SU-DHL-6 (cell line): ENCODE measurements at regions not wholly inside any gene's neighbourhood (a gene's known extent, or its start where the extent isn't known, plus 50 kb on each side); places are given as distances from the start of the nearest gene placed in this dataset.

Source experiments
- H2AFZ ChIP-seq: fragments of 200-600 bp; sonication (generic); 2 replicates; pipeline ENCODE4 v1.6.1; 2014; ENCODE audit warnings: low read depth, mild to moderate bottlenecking, moderate library complexity, mixed read lengths, antibody characterized with exemption, low read length; ENCODE audit not compliant: severe bottlenecking
- H3F3A ChIP-seq: fragments of 200-600 bp; shearing (Covaris generic); 2 replicates; pipeline ENCODE4 v1.6.0; 2016; ENCODE audit warnings: antibody characterized with exemption, mild to moderate bottlenecking; ENCODE audit not compliant: insufficient read depth
- H3K27ac ChIP-seq: fragments of 200-600 bp; sonication (generic); 2 replicates; pipeline ENCODE4 v1.5.1; 2016; ENCODE audit warnings: low read depth, mild to moderate bottlenecking, low read length, moderate library complexity, mixed read lengths
- H3K27me3 ChIP-seq: fragments of 200-600 bp; sonication (generic), shearing (Covaris generic); 2 replicates; pipeline ENCODE4 v1.6.0; 2014; ENCODE audit warnings: mild to moderate bottlenecking, low read length
- H3K36me3 ChIP-seq: fragments of 200-600 bp; sonication (generic); 2 replicates; pipeline ENCODE4 v1.6.1; 2014; ENCODE audit warnings: mild to moderate bottlenecking, low read length, mixed read lengths
- H3K4me2 ChIP-seq: fragments of 300-600, 200-600 bp; shearing (Covaris generic), sonication (generic); 2 replicates; pipeline ENCODE4 v1.6.0; 2014; ENCODE audit warnings: low read length, low read depth, mild to moderate bottlenecking; ENCODE audit not compliant: poor library complexity, severe bottlenecking
- H3K4me3 ChIP-seq: fragments of 200-600 bp; sonication (generic); 2 replicates; pipeline ENCODE4 v1.5.1; 2014; ENCODE audit warnings: antibody characterized with exemption, low read length, mild to moderate bottlenecking, mixed read lengths; ENCODE audit not compliant: insufficient read depth, poor library complexity, severe bottlenecking
- H3K79me2 ChIP-seq: fragments of 200-600 bp; sonication (generic); 2 replicates; pipeline ENCODE4 v1.6.1; 2014; ENCODE audit warnings: mild to moderate bottlenecking, low read length, moderate library complexity; ENCODE audit not compliant: insufficient read depth
- H3K9ac ChIP-seq: fragments of 200-600 bp; sonication (generic); 2 replicates; pipeline ENCODE4 v1.7.0; 2014; ENCODE audit warnings: mild to moderate bottlenecking, low read length
- H3K9me2 ChIP-seq: fragments of 200-600 bp; sonication (generic); replicated peaks from 2 replicates; pipeline ENCODE4 v1.6.1; 2014; ENCODE audit warnings: low read length; ENCODE audit not compliant: insufficient read depth
- H3K9me3 ChIP-seq: fragments of 200-600 bp; sonication (generic); 2 replicates; pipeline ENCODE4 v1.6.1; 2014; ENCODE audit warnings: low read length, mixed read lengths; ENCODE audit not compliant: insufficient read depth
- H4K20me1 ChIP-seq: fragments of 200-600 bp; sonication (generic); 2 replicates; pipeline ENCODE4 v1.6.1; 2014; ENCODE audit warnings: low read depth, mild to moderate bottlenecking, antibody characterized with exemption, low read length, moderate library complexity, mixed read lengths
- CTCF ChIP-seq: fragments of 200-600 bp; sonication (generic); IDR thresholded peaks from one replicate; pipeline ENCODE4 v1.5.1; 2017; ENCODE audit warnings: antibody characterized with exemption, mild to moderate bottlenecking, low read length, moderate library complexity; ENCODE audit not compliant: insufficient read depth, poor library complexity, severe bottlenecking
- EZH2phosphoT487 ChIP-seq: fragments of 200-600 bp; sonication (generic), shearing (Covaris generic); conservative IDR thresholded peaks from 2 replicates; pipeline ENCODE4 v1.6.1; 2018; ENCODE audit warnings: mild to moderate bottlenecking, antibody characterized with exemption, low read length, moderate library complexity, mixed read lengths

DNA sequence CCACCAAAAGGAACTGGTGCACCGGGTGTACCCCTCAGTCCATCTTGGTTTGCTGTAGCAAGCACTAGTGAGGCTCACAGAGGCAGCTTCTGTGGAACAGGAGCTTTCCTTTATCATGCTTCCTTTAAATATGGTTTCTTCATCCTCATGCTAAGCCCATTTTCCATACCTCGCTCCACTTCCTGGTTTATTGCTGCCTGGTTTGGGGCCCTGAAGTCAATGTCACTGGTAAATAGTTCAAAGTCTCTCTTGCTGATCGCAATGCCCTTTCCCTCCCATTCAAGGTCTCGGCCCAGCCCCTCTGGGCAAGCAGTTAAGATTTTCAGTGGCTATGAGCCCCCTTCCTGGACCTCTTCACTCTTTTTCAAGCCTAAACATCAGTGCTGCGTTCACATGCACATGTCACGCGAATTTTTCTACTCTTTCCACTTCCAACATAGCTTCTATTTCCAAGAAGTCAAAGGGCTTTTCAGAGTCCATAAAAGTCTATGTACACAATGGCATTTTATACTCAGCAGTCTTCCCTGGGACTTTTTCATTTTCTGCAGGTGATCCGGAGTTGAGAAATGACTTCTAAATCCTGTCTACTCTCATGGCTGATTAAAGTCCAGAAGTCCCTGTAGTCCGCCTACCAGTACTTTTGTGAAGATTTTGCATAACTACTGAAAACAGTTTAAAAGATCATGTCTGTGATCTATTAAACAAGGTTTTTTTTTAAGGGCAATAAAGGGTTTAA, 323.8 kb upstream of the ZFHX3 start:
- no peaks in the 10 kb centered on the region for H3K79me2 ChIP-seq
- no peak overlapping the region for H3K4me2 ChIP-seq
- no peak overlapping the region for H3K9ac ChIP-seq
- H2AFZ ChIP-seq = no peak overlapping the region
- no peak overlapping the region for H3K27ac ChIP-seq
- H3K27me3 ChIP-seq = no peaks in the 10 kb centered on the region
- H3F3A ChIP-seq = no peaks in the 10 kb centered on the region
- H3K9me2 ChIP-seq = no peaks in the 10 kb centered on the region
- no peaks in the 10 kb centered on the region for H4K20me1 ChIP-seq
- no peaks in the 10 kb centered on the region for H3K36me3 ChIP-seq
- H3K4me3 ChIP-seq = no peak overlapping the region
- TF ChIP-seq CTCF = no peak
- no peak for TF ChIP-seq EZH2phosphoT487
- no peaks in the 10 kb centered on the region for H3K9me3 ChIP-seq

- no peaks in the 10 kb centered on the region for H3K36me3 ChIP-seq
- TF ChIP-seq EZH2phosphoT487 = no peak
- TF ChIP-seq CTCF = no peak
- no peaks in the 10 kb centered on the region for H3K9me3 ChIP-seq
- H3F3A ChIP-seq = no peaks in the 10 kb centered on the region
- no peak overlapping the region for H3K4me2 ChIP-seq
- H3K4me3 ChIP-seq = no peak overlapping the region
- H2AFZ ChIP-seq = no peak overlapping the region
- no peak overlapping the region for H3K27ac ChIP-seq
- no peaks in the 10 kb centered on the region for H3K9me2 ChIP-seq
- H3K9ac ChIP-seq = no peak overlapping the region
- no peaks in the 10 kb centered on the region for H3K27me3 ChIP-seq
- H4K20me1 ChIP-seq = no peaks in the 10 kb centered on the region
- H3K79me2 ChIP-seq = no peaks in the 10 kb centered on the region
Observed at GRCh38 chr16:73369851-73370250, 321.9 kb upstream of the ZFHX3 start.

GRCh38 chr16:73368715-73369114, 320.8 kb upstream of the ZFHX3 start:
- H3K27ac ChIP-seq = no peak overlapping the region
- no peaks in the 10 kb centered on the region for H4K20me1 ChIP-seq
- H3K4me3 ChIP-seq = no peak overlapping the region
- H3K9me3 ChIP-seq = no peaks in the 10 kb centered on the region
- H3K9me2 ChIP-seq = no peaks in the 10 kb centered on the region
- no peak overlapping the region for H2AFZ ChIP-seq
- no peaks in the 10 kb centered on the region for H3F3A ChIP-seq
- no peaks in the 10 kb centered on the region for H3K79me2 ChIP-seq
- H3K4me2 ChIP-seq = no peak overlapping the region
- H3K36me3 ChIP-seq = no peaks in the 10 kb centered on the region
- H3K9ac ChIP-seq = no peak overlapping the region
- H3K27me3 ChIP-seq = no peaks in the 10 kb centered on the region
- TF ChIP-seq CTCF (no peak), EZH2phosphoT487 (no peak)
